K562 (cell line): ENCODE measurements at regions not wholly inside any gene's neighbourhood (a gene's known extent, or its start where the extent isn't known, plus 50 kb on each side); places are given as distances from the start of the nearest gene placed in this dataset.

Source experiments
- GABPA ChIP-seq: fragments of 200-800 bp; sonication (Bioruptor generic); conservative IDR thresholded peaks from 2 replicates; pipeline ENCODE4 v1.6.1; 2016; ENCODE audit warnings: low read depth, missing genetic modification characterization, missing compliant biosample characterization
- PHF8 ChIP-seq: fragments of 200-600 bp; sonication (generic); IDR thresholded peaks from 2 replicates; pipeline ENCODE4 v1.6.1; 2012; ENCODE audit warnings: mixed run types, mild to moderate bottlenecking, inconsistent platforms, low read length, moderate library complexity, borderline replicate concordance
- ZNF124 ChIP-seq: sonication (generic); formaldehyde crosslinking; IDR thresholded peaks from 2 replicates; pipeline ENCODE4 v1.8.1; 2022; ENCODE audit warnings: missing genetic modification reagents
- ZNF77 ChIP-seq: fragments of 250-450 bp; sonication (Bioruptor Pico); IDR thresholded peaks from 2 replicates; pipeline ENCODE4 v1.5.0; 2020

DNA sequence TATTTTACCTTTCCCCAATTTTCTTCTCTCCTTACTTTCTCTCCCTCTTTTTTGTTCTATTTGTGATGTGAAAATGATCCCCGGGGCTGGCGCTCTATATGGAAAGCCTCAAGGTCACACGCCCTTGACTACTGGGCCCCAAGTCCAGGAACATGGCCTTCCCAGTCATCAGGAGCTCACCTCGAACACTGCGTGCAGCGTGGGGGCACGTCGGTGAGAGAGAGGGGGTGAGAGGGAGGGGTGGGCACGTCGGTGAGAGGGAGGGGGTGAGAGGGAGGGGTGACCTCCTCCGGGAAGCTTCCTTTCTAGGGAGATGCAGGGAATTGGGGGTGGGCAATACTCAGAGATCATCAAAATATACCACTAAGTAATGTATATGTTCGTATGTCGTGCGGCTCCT lies 94.6 kb upstream of the TMPRSS2 start:
- TF ChIP-seq PHF8: no peak
- TF ChIP-seq ZNF124 (CRISPR knock-in tag): no peak
- no peak for TF ChIP-seq ZNF77 (CRISPR knock-in tag)
- TF ChIP-seq GABPA (tag): no peak
